ENCODE measurements at regions not wholly inside any gene's neighbourhood (a gene's known extent, or its start where the extent isn't known, plus 50 kb on each side); places are given as distances from the start of the nearest gene placed in this dataset.

DNA sequence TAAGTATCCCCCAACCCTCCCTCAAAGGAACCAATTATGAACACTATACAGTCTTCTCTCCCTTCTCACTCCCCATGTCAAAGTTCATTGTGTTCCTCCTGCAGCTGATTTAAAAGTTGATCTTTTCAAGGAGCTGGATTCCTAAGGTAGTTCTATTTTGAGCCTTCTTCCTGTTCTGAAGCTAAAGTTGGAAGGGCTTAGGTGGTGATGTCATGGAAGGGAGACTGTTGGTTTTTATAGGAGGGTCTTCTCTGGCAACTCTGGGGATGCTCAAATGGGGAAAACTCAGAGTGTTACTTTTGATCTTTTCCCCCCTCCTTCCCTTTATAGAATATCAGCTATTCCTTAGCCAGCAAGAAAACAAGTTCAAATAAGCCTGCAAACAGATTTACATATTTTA lies 83.0 kb upstream of the AK4 start:
- TF ChIP-seq CTCF (IDR thresholded peaks at IDR 0.05; ENCODE audit: low read length), result no peak
- TF ChIP-seq EZH2 (IDR thresholded peaks at IDR 0.05; ENCODE audit: borderline replicate concordance, low read length), result no peak

All from OCI-LY1 (cell line).